VCaP (cell line): ENCODE measurements at regions not wholly inside any gene's neighbourhood (a gene's known extent, or its start where the extent isn't known, plus 50 kb on each side); places are given as distances from the start of the nearest gene placed in this dataset.
A peak's percentile ranks its signal among the peaks of the same experiment; 100 is the strongest.

Experiments used
- H3K27ac ChIP-seq: fragments of 450-650 bp; 2 replicates; pipeline ENCODE4 v1.5.1; 2017
- CTCF ChIP-seq: fragments of 450-650 bp; conservative IDR thresholded peaks from 2 replicates; pipeline ENCODE4 v1.5.1; 2017; ENCODE audit warnings: mild to moderate bottlenecking, moderate library complexity

- H3K27ac ChIP-seq, result no peak overlapping the region
- no peak for TF ChIP-seq CTCF
Measured at GRCh38 chr5:174516741-174517140, 207.6 kb upstream of the MSX2 start.

- TF ChIP-seq CTCF, result no peak
- H3K27ac ChIP-seq, result no peak overlapping the region
Measured at GRCh38 chr5:174518512-174518911, 205.9 kb upstream of the MSX2 start.

- H3K27ac ChIP-seq, result peak overlapping the region; percentile 43
- peak; percentile 46 for TF ChIP-seq CTCF
Measured at GRCh38 chr5:174520420-174521396, 203.7 kb upstream of the MSX2 start.

GRCh38 chr5:174521449-174521848 is 202.9 kb upstream of the MSX2 start:
- TF ChIP-seq CTCF, result no peak
- H3K27ac ChIP-seq, result peak overlapping the region; percentile 43; the same call in 1 of the 2 replicates

- no peak for TF ChIP-seq CTCF
- H3K27ac ChIP-seq, result no peak overlapping the region
Measured at GRCh38 chr5:174522480-174523260, 201.7 kb upstream of the MSX2 start.

GRCh38 chr5:174523311-174524071 is 200.9 kb upstream of the MSX2 start:
- TF ChIP-seq CTCF, result peak; percentile 73
- no peak overlapping the region for H3K27ac ChIP-seq
